NOMO-1 treated with dmso at 0.1 percent for 144 hours (cell line): ENCODE measurements at regions not wholly inside any gene's neighbourhood (a gene's known extent, or its start where the extent isn't known, plus 50 kb on each side); places are given as distances from the start of the nearest gene placed in this dataset.
"Not testable (repeated sequence)": the region's sequence is repeated elsewhere in the genome, so short reads cannot be mapped to it uniquely, and the experiment has no call there.

ENCODE experiments used
- DNase-seq: peaks from one replicate; lab custom pipeline; 2025; ENCODE audit not compliant: unreplicated experiment; lab: John Stamatoyannopoulos, UW

GRCh38 chr12:88725592-88726143 lies 145.4 kb upstream of the KITLG start:
- no peak for DNase-seq

GRCh38 chr12:88723219-88723618 lies 142.9 kb upstream of the KITLG start:
- no peak for DNase-seq

DNA sequence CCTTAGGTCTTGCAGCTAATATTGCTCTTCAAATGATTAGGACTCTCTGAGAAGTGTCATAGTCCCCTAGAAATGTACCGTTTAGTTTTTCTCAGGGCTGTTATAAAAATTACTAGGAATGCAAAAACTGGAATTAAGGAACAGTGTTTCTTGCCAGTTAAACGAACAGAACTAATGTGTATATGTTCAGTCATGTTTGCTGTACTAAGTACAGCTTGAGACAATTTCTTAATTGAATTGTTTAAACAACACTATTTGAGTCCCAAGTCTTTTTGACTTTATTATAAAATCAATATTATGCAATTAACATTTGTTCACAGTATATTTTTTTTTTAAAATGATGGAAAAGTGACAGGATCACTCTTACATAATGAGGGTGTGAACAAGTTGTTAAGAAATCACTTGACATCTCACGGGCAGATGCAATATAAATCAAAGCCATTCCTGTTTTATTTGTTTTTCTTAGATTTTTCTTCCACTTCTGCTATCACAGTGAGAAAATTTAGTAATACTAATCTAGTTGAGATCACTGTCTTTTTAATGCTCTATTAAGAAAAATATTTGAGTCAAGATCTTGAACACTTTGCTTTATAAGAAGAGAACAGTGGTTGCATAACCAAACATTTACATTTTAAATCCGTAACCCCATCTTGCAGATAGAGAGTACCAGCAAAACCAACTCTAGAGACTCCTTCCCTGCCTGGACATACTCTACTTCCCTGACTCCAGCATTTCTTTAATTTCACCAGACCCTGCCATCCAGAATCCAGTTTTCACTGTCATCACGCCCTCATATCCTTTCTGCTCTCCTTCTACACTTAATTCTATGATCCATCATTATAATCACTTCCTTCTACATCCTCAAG lies 140.7 kb upstream of the KITLG start:
- DNase-seq = no peak

GRCh38 chr12:88720231-88720630 lies 140.0 kb upstream of the KITLG start:
- DNase-seq = no peak

DNA sequence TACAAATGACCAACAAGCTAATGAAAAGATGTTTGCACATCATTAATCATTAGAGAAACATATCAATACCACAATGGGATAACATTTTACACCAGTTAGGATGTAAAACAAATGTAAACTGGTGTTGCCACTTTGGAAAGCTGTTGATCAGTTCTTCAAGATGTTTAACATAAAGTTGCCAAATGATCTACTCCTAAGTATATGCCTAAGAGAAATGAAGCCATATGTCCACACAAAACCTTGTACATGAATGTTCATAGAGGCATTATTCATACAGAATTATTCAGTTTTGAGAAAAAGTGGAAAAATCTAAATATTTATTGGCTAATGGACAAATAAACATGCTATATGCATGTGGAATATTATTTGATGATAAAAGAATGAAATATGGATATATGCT lies 136.9 kb upstream of the KITLG start:
- DNase-seq = no peak

- no peak for DNase-seq
Observed at GRCh38 chr12:88716240-88716639, 136.0 kb upstream of the KITLG start.

DNA sequence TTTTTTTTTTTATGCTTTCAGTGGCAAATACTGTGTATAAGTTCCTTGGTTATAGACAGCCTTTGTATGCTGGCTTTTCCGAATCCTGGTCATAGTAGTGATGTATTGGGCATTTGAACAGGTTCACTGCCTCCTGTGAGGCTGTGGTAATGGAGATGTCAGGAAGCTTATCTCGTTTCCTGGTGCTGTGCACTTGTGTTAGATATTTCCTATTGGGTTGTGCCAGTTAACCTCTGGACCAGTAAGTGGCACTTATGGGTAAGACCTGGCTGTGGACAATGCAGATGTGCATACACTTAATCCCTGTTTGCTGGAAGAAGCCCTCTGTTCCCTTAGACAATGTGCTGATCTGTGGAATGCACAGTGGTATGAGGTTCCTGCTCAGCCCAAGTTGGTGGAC lies 135.4 kb upstream of the KITLG start:
- DNase-seq = no peak

DNA sequence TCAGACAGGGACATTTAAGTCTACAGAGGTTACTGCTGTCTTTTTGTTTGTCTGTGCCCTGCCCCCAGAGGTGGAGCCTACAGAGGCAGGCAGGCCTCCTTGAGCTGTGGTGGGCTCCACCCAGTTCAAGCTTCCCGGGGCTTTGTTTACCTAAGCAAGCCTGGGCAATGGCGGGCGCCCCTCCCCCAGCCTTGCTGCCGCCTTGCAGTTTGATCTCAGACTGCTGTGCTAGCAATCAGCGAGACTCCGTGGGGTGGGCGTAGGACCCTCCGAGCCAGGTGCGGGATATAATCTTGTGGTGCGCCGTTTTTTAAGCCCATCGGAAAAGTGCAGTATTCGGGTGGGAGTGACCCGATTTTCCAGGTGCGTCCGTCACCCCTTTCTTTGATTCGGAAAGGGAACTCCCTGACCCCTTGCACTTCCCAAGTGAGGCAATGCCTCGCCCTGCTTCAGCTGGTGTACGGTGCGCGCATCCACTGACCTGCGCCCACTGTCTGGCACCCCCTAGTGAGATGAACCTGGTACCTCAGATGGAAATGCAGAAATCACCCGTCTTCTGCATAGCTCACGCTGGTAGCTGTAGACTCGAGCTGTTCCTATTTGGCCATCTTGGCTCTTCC lies 134.1 kb upstream of the KITLG start:
- DNase-seq = not testable (repeated sequence)

DNA sequence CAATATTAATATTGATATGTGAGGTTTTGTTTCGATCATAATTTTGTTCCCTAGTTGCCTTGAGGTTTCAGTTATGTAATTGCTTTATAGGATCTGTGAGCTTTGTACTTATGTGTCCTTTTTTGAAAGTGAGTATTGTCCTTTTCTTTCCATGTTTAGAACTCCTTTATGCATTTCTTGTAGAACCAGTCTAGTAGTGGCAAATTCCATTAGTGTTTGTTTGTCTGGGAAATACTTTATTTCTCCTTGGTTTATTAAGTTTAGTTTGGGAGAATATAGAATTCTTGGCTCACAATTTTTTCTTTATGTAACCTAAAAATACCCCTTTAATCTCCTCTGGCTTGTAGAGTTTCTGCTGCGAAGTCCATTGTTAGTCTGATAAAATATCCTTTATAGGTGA lies 127.5 kb upstream of the KITLG start:
- no peak for DNase-seq

- no peak for DNase-seq
Observed at GRCh38 chr12:88706286-88706685, 126.0 kb upstream of the KITLG start.

DNA sequence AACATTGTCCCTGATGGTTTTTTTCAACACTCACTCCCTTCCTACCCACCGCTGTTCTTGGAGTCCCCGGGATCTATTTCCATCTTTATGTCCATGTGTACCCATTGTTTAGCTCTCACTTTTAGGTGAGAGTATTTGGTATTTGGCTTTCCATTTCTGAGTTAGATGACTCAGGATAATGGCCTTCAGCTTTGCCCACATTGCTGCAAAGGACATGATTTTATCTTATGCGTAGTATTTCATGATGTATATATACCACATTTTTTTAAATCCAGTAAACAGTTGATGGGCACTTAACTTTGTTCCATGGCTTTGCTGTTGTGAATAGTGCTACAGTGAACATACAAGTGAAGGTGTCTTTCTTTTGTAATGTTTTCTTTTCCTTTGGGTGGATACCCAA lies 123.5 kb upstream of the KITLG start:
- DNase-seq = no peak

DNA sequence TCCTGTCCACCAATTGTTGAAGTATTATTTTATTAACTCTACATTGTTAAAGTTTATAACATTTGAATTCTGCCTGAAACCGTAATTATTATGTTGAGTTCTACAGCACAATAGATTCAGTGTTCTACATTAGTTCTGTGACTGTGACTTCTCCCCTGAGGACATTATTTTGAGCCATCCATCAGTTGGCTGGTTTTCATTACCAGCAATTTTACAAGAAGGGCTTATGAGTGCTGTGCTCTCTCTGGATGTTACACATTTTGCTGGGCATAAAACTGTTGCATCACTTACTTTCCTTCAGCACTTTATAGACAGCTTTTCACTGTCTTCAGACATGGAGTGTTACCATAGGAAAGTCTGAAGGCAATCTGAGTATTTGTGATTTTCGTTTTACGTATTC lies 118.2 kb upstream of the KITLG start:
- DNase-seq = no peak

- no peak for DNase-seq
Observed at GRCh38 chr12:88693837-88694445, 113.7 kb upstream of the KITLG start.

DNA sequence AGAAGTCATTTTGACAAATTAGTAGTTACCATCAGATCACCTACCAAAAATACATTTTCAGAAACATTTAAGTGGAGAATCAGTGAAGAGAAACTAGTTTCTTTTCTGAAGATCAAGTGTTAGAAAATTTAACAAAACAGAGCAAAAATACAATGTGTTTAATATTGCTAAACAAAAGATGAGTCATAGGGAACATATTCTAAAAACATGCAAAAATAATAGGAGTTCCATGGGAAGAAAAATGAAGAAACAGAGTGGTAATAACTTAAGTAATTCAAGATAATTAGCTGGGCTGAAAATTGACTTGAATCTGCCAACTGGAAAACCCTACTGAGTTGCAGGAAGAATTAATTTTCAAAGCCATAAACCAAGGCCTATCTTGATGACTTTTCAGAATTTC lies 111.5 kb upstream of the KITLG start:
- no peak for DNase-seq

GRCh38 chr12:88684610-88685009 lies 104.3 kb upstream of the KITLG start:
- DNase-seq = no peak

GRCh38 chr12:88684170-88684569 lies 103.9 kb upstream of the KITLG start:
- DNase-seq = no peak

- no peak for DNase-seq
Observed at GRCh38 chr12:88683628-88684027, 103.4 kb upstream of the KITLG start.

- no peak for DNase-seq
Observed at GRCh38 chr12:88681271-88681670, 101.0 kb upstream of the KITLG start.

- DNase-seq = no peak
Observed at GRCh38 chr12:88677464-88677863, 97.2 kb upstream of the KITLG start.

DNA sequence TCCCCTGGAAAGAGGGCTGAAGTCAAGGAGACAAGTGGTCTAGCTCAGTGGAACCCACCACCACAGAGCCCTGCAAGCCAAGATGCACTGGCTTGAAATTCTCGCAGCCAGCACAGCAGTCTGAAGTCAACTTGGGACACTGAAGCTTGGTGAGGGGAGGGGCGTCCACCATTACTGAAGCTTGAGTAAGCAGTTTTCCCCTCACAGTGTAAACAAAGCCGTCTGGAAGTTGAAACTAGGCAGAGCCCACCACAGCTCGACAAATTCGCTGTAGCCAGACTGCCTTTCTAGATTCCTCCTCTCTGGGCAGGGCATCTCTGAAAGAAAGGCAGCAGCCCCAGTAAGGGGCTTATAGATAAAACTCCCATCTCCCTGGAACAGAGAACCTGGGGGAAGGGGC lies 87.3 kb upstream of the KITLG start:
- DNase-seq = not testable (repeated sequence)

GRCh38 chr12:88665071-88665470 lies 84.8 kb upstream of the KITLG start:
- DNase-seq = no peak

DNA sequence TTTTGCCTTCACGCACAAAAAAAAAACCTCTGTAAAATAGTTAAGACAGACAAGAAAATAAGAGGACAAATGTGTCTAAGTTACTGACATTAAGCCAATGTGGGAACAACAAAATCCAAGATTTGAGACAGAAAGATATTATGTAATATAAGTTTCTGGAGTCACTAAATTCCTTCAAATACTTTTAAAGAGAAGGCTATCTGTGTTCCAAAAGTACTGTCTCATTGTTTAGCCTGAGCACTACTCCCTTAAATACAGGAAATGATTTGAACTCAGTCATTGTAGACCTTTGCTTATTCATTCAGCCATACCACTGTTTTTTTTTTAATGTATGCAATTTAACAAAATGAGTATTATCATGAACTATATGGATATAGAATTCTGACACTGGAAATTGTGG lies 82.7 kb upstream of the KITLG start:
- DNase-seq = no peak
